Lower lobe of right lung (tissue), 2 donors: ENCODE measurements at regions not wholly inside any gene's neighbourhood (a gene's known extent, or its start where the extent isn't known, plus 50 kb on each side); places are given as distances from the start of the nearest gene placed in this dataset.

Experiments
- ATAC-seq, 2 donors: fragments of 200-7000 bp; cut with Tn5 transposase; one replicate each; pipeline ENCODE4 v1.9.1; 2020 to 2022; ENCODE audit warnings: mild to moderate bottlenecking in 2 of 2, moderate library complexity in 2 of 2
- DNase-seq: peaks from one replicate; pipeline ENCODE4 v3.0.0-alpha.2; 2020
- H3K27ac ChIP-seq: fragments of 200-600 bp; one replicate; pipeline ENCODE4 v1.8.0; 2022
- H3K27me3 ChIP-seq: fragments of 200-600 bp; one replicate; pipeline ENCODE4 v1.8.0; 2022; ENCODE audit warnings: low read depth
- H3K36me3 ChIP-seq: fragments of 200-600 bp; one replicate; pipeline ENCODE4 v1.8.0; 2022; ENCODE audit warnings: mild to moderate bottlenecking
- H3K4me1 ChIP-seq: fragments of 200-600 bp; one replicate; pipeline ENCODE4 v1.8.0; 2022
- H3K4me3 ChIP-seq: fragments of 200-600 bp; one replicate; pipeline ENCODE4 v1.8.0; 2022; ENCODE audit warnings: mild to moderate bottlenecking
- H3K9me3 ChIP-seq: fragments of 200-600 bp; one replicate; pipeline ENCODE4 v1.8.0; 2022
- CTCF ChIP-seq: fragments of 200-600 bp; IDR thresholded peaks from one replicate; pipeline ENCODE4 v1.8.0; 2022; ENCODE audit warnings: antibody characterized with exemption, mild to moderate bottlenecking
- intact Hi-C: fragments of 100-400 bp; cut with DNase I; formaldehyde crosslinking; loops from one replicate; pipeline ENCODE4 v1.11.0; 2022
- donor health status: DM: no; HTN: yes; CAD: no; lungs with severe emphysema.

- H3K36me3 ChIP-seq: no peaks in the 10 kb centered on the region
- TF ChIP-seq CTCF: no peak
- H3K4me1 ChIP-seq: no peaks in the 10 kb centered on the region
- ATAC-seq: no peak
- intact Hi-C loops: no loop called here
- H3K27me3 ChIP-seq: no peaks in the 10 kb centered on the region
- no peak overlapping the region for H3K27ac ChIP-seq
- no peak overlapping the region for H3K4me3 ChIP-seq
- H3K9me3 ChIP-seq: no peaks in the 10 kb centered on the region
- DNase-seq: no peak
These were observed 842.1 kb upstream of the HTR2C start for GRCh38 chrX:113741744-113742143.

GRCh38 chrX:113728937-113729336 is 854.9 kb upstream of the HTR2C start:
- Histone ChIP-seq H3K9me3 (no peaks in the 10 kb centered on the region), H3K27me3 (no peaks in the 10 kb centered on the region), H3K4me3 (no peak overlapping the region), H3K27ac (no peak overlapping the region), H3K4me1 (no peaks in the 10 kb centered on the region), H3K36me3 (no peaks in the 10 kb centered on the region)
- intact Hi-C loops: no loop called here
- DNase-seq: no peak
- no peak for TF ChIP-seq CTCF
- ATAC-seq: no peak

GRCh38 chrX:113726898-113727297 is 857.0 kb upstream of the HTR2C start:
- DNase-seq (no peak), ATAC-seq (no peak)
- Histone ChIP-seq H3K4me3 (no peak overlapping the region), H3K27ac (no peak overlapping the region), H3K36me3 (no peaks in the 10 kb centered on the region), H3K27me3 (no peaks in the 10 kb centered on the region), H3K9me3 (no peaks in the 10 kb centered on the region), H3K4me1 (no peaks in the 10 kb centered on the region)
- intact Hi-C loops: no loop called here
- no peak for TF ChIP-seq CTCF

GRCh38 chrX:113726466-113726865 is 857.4 kb upstream of the HTR2C start:
- no peak overlapping the region for H3K4me3 ChIP-seq
- no peak for DNase-seq

GRCh38 chrX:113726009-113726408 is 857.9 kb upstream of the HTR2C start:
- H3K27ac ChIP-seq: no peak overlapping the region
- intact Hi-C loops: no loop called here
- DNase-seq: no peak
- ATAC-seq: no peak
- no peak overlapping the region for H3K4me3 ChIP-seq
- no peaks in the 10 kb centered on the region for H3K36me3 ChIP-seq
- no peak for TF ChIP-seq CTCF
- no peaks in the 10 kb centered on the region for H3K27me3 ChIP-seq
- no peaks in the 10 kb centered on the region for H3K9me3 ChIP-seq
- no peaks in the 10 kb centered on the region for H3K4me1 ChIP-seq

More at GRCh38 chrX:113726466-113726865, 857.4 kb upstream of the HTR2C start:
- Histone ChIP-seq H3K36me3 (no peaks in the 10 kb centered on the region), H3K4me1 (no peaks in the 10 kb centered on the region), H3K9me3 (no peaks in the 10 kb centered on the region), H3K27ac (no peak overlapping the region), H3K27me3 (no peaks in the 10 kb centered on the region)
- no peak for TF ChIP-seq CTCF
- no peak for ATAC-seq
- intact Hi-C loops: no loop called here

GRCh38 chrX:113699939-113700338 is 859.3 kb upstream of the AMOT start:
- Histone ChIP-seq H3K27me3 (no peaks in the 10 kb centered on the region), H3K9me3 (no peaks in the 10 kb centered on the region), H3K27ac (no peak overlapping the region), H3K4me3 (no peak overlapping the region), H3K4me1 (no peaks in the 10 kb centered on the region), H3K36me3 (no peaks in the 10 kb centered on the region)
- ATAC-seq: no peak
- no peak for DNase-seq
- intact Hi-C loops: no loop called here
- TF ChIP-seq CTCF: no peak
